Hematopoietic multipotent progenitor cell treated with erythropoietin and hydrocortisone succinate and interleukin-3 and kit ligand, for 17 days (in vitro differentiated cells): ENCODE measurements at regions not wholly inside any gene's neighbourhood (a gene's known extent, or its start where the extent isn't known, plus 50 kb on each side); places are given as distances from the start of the nearest gene placed in this dataset.

Experiments used
- DNase-seq: peaks from one replicate; pipeline ENCODE4 v3.0.0-alpha.2; 2015; ENCODE audit warnings: low spot score

- no peak for DNase-seq
Measured at GRCh38 chr4:138964716-138965426, 50.7 kb upstream of the NOCT start.

- no peak for DNase-seq
Measured at GRCh38 chr4:138963412-138963811, 52.2 kb upstream of the NOCT start.

GRCh38 chr4:138961664-138962063 lies 53.9 kb upstream of the NOCT start:
- DNase-seq: no peak

GRCh38 chr4:138961129-138961528 lies 54.5 kb upstream of the NOCT start:
- DNase-seq: no peak

- DNase-seq: no peak
Measured at GRCh38 chr4:138960175-138960710, 55.3 kb upstream of the NOCT start.

GRCh38 chr4:138959097-138959815 lies 56.3 kb upstream of the NOCT start:
- no peak for DNase-seq

GRCh38 chr4:138958519-138958918 lies 57.1 kb upstream of the NOCT start:
- DNase-seq: no peak

GRCh38 chr4:138957302-138957701 lies 58.3 kb upstream of the NOCT start:
- no peak for DNase-seq

- DNase-seq: no peak
Measured at GRCh38 chr4:138954428-138954827, 61.2 kb upstream of the NOCT start.

GRCh38 chr4:138953961-138954371 lies 61.6 kb upstream of the NOCT start:
- DNase-seq: no peak

GRCh38 chr4:138952411-138952810 lies 63.2 kb upstream of the NOCT start:
- no peak for DNase-seq

GRCh38 chr4:138951764-138952163 lies 63.8 kb upstream of the NOCT start:
- no peak for DNase-seq

- no peak for DNase-seq
Measured at GRCh38 chr4:138949866-138950265, 65.7 kb upstream of the NOCT start.

- DNase-seq: no peak
Measured at GRCh38 chr4:138948918-138949317, 66.7 kb upstream of the NOCT start.

GRCh38 chr4:138946306-138946705 lies 69.3 kb upstream of the NOCT start:
- DNase-seq: no peak

- no peak for DNase-seq
Measured at GRCh38 chr4:138945840-138946239, 69.7 kb upstream of the NOCT start.

GRCh38 chr4:138945401-138945800 lies 70.2 kb upstream of the NOCT start:
- no peak for DNase-seq

- DNase-seq: no peak
Measured at GRCh38 chr4:138943893-138944292, 71.7 kb upstream of the NOCT start.

GRCh38 chr4:138941037-138941436 lies 74.5 kb upstream of the NOCT start:
- DNase-seq: no peak

GRCh38 chr4:138939960-138940359 lies 75.6 kb upstream of the NOCT start:
- DNase-seq: no peak

GRCh38 chr4:138938366-138938690 lies 77.3 kb upstream of the NOCT start:
- no peak for DNase-seq

- DNase-seq: no peak
Measured at GRCh38 chr4:138935135-138935807, 80.3 kb upstream of the NOCT start.

GRCh38 chr4:138927072-138927471 lies 88.5 kb upstream of the NOCT start:
- DNase-seq: no peak
